ENCODE measurements at regions not wholly inside any gene's neighbourhood (a gene's known extent, or its start where the extent isn't known, plus 50 kb on each side); places are given as distances from the start of the nearest gene placed in this dataset.

DNA sequence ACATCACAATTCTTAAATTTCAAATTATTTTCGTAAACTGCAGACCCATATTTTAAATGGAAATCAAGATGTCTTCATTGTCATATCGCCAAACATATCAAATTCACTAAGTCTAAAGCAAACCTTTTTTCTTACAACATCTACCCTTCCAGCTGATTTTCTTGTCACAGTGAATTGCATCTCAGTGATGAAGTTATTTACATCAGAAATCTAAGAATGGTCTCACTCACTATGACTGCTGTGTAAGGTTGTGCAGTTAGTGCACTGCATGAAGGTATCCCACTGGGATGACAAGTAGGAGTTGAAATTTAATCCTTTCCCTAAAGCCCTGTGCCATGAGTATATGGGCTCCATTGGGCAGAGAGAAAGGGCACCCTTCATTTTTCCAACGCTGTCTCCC is 399.4 kb upstream of the ITGA1 start:
- TF ChIP-seq, protein P1, sequence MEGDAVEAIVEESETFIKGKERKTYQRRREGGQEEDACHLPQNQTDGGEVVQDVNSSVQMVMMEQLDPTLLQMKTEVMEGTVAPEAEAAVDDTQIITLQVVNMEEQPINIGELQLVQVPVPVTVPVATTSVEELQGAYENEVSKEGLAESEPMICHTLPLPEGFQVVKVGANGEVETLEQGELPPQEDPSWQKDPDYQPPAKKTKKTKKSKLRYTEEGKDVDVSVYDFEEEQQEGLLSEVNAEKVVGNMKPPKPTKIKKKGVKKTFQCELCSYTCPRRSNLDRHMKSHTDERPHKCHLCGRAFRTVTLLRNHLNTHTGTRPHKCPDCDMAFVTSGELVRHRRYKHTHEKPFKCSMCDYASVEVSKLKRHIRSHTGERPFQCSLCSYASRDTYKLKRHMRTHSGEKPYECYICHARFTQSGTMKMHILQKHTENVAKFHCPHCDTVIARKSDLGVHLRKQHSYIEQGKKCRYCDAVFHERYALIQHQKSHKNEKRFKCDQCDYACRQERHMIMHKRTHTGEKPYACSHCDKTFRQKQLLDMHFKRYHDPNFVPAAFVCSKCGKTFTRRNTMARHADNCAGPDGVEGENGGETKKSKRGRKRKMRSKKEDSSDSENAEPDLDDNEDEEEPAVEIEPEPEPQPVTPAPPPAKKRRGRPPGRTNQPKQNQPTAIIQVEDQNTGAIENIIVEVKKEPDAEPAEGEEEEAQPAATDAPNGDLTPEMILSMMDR (conservative IDR thresholded peaks at IDR 0.05; ENCODE audit: low read length), result no peak
- TF ChIP-seq EZH2phosphoT487 (IDR thresholded peaks at IDR 0.05; ENCODE audit: borderline replicate concordance), result no peak

Measured in Loucy (cell line).